NCI-H526 (cell line): ENCODE measurements at regions not wholly inside any gene's neighbourhood (a gene's known extent, or its start where the extent isn't known, plus 50 kb on each side); places are given as distances from the start of the nearest gene placed in this dataset.
"Not testable (repeated sequence)": the region's sequence is repeated elsewhere in the genome, so short reads cannot be mapped to it uniquely, and the experiment has no call there.

Source experiments
- DNase-seq, 2 experiments: peaks; one replicate each; lab custom pipeline; 2025; lab: John Stamatoyannopoulos, UW

DNA sequence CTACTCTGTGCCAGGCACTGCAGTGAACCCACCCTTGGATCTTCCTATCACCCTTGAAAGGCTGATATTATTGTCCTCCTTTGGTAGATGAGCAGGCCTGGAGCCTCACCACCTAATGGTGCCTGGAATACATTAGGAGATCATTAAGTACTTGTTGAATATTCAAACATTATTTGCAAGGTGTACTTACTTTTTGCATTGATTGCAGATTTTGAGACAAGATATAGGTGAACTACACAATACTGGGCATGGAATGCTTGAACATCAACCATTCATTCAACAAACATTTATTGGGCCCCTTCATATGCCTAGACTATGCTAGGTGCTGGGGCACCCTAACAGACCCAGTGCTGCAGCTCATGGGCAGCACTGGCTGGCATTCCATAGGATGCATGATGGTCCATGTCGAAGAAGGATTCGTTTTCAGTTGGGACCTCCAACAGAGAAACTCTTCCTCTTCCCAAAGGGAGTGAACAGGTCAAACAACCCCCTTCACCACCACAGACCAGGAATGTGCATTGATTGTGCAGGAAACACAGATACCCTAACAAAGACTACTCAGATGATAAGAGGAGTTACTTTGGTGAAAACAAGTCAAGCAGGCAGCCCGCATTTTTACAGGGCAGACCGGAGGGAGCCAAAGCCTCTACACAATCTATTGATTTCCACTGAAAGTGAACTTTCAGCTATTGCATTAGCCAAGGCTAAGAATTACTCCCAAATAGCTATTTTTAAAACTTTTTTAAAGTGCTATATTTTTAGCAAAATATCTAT is 149.6 kb upstream of the SH3BP4 start:
- DNase-seq: no peak

DNA sequence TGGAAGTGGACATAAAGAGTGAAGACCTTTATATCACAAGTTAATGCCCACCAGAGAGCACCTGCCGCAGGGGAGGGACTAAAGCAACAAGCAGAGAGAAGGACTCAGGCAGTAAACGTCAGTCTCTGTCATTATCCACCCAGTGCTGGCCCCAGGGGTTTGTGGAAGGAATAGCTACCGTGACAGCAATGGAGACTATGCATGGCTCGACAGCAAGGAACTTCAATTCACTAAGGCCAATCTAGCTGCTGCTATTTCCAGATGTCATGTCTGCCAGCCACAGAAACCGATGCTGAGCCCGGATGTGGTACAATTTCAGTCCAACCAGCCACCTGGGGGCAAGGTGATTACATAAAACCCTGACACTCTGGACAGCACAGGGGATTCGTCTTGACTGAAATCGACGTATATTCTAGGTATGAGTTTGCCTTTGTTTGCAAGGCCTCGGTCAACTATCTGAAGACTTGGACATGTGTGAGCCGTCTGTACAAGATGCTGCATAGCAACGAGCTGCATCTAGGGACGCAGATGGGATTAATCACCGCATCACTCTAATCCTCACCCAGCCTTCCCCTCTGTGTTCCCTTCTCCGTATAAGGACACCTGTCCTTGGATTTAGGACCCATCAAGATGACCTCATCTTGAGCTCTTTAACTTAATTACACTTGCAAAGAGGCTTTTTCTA is 154.1 kb upstream of the SH3BP4 start:
- DNase-seq: no peak

DNA sequence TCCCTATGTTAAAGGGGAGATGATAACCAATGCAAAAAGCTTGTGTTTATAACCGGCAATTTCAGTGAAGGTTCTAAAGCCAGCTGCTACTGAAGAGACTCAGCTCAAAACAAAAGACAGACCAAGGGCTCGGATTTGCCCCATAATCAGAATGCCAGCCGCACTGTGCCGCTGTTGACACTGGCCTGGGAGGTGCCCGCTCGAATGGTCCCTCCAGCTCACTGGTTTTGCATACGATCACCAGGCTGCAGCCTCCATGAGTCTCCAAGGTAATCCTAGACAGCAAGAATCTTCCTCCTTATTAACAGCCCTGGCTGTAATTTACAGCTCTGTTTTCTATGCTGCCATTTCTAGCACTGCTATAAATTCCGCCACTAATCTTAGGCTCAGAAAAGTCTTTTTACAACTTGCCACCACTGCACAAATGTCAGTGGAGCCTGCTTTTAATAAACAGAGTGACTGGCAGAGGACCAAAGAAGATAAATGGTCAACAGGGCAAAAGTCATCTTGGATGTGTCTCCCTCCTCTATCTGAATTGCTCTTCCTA is 155.7 kb upstream of the SH3BP4 start:
- peak; percentile 82 to 92 for DNase-seq

DNA sequence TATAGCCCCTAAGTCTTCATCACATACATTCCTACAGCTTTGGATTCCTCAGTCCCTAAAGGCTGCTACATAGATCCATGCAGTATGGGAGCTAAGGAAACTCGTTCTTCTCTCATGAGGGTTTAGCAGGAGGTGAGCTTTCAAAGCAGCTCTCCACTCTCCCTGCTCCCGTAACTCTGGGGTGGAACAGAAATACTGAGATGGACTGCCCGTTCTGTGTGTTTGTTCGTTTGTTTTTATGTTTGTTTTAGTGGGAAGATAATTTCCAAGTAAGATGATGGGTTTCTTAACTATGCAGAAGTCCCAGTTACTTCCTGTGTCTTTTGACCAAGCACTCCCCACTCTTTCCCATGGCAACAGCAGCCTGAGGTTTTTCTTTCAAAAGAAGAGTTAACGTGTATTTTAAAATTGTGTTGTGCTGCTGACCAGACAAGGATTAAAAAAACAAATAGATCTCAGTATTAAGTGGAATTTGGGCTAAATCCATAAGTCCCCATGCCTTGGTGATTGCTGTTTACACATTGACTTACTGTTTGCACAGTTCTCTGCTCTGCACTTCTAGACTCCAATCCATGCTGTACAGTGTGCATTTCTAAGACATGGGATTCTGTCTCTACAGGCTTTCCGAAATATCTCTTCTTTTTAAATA is 156.4 kb upstream of the SH3BP4 start:
- peak in 1 of 2 experiments; percentile 16 for DNase-seq

DNA sequence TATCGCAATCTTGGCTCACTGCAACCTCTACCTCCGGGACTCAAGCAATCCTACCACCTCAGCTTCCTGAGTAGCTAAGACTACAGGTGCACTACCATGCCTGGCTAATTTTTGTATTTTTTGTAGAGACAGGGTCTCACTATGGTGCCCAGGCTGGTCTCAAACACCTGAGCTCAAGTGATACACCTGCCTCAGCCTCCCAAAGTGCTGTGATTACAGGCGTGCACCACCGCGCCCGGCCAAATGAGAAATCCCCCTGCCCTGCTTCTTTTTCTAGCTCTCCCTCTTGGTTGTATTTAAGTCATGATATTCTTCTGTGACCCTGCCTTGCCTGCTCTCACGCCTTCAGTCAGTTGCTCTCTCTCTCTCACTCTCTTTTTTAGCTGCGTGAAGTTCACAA is 157.0 kb upstream of the SH3BP4 start:
- no peak for DNase-seq

DNA sequence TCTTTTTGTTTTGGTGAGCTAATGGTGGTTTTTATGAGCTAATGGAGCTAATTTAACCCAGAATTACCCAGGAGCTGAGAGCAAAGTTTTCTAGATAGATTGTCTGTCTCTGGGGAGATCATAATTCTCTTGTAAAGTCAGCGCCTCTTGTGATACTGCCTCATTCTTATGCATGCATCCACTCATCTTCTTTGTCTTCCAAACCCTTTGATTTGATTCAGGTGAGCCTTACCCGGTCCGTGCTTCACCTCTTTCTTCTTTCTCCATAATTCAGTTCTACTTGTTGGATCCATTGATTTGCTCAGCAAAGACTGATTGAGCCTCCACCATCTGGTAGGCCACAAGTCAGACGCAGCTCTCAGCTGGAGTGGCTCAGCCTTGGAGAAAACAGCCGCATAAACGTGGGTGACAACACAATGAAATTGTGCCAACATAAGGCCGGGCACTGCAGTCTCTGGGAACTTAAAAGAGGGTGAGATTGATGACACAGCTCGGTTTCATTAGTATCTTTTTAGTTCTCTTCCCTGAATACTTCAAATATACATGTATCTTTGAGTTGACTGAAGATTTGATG is 158.5 kb upstream of the SH3BP4 start:
- no peak for DNase-seq

DNA sequence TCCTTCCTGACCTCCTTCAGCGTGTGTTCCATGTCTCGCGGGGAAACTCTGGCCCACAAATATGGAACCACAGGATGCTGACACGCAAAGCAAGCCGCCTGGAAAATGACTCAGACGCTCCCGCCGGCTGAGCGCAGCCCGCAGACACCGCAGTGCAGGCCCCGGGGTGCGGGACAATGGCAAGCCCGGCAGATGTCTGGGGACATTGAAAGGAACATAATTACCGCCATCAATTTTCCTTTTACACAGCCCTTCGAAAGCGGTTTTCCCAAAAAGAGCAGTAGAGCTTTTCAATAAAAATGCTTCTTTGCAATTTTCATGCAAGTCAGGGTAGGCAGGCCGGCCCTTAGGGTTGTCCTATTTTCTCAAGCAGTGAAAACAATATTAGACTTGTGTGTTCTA is 159.2 kb upstream of the SH3BP4 start:
- DNase-seq: no peak

DNA sequence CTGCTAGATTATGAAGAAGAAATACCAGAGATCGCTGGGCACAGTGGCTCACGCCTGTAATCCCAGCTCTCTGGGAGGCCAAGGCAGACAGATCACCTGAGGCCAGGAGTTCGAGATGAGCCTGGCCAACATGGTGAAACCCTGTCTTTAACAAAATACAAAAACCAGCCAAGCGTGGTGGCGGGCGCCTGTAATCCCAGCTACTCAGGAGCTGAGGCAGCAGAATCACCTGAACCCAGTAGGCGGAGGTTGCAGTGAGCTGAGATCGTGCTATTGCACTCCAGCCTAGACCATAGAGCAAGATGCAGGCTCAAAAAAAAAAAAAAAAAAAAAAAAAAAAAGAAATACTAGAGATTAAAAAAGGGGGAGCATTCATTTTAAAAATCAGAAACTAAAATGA is 159.7 kb upstream of the SH3BP4 start:
- DNase-seq: not testable (repeated sequence)

DNA sequence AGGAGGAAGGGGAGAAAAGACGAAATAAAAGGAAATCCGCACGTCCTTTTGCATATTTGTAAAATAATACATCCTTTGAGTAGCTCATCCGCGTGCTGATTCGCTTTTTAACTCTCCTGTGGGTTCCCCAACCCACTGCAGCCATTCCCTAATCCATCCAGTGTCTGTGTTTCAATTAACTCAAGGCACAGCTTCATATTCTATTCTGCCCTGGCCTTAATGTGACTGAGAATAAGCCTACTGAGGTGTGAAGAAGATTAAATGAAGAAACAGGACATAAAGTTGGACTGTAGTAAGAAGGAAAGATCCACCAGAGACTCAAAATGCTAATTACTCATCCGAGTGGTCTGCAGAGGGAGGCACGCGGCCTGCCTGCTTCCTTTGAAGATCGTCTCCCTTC is 161.4 kb upstream of the SH3BP4 start:
- DNase-seq: no peak

DNA sequence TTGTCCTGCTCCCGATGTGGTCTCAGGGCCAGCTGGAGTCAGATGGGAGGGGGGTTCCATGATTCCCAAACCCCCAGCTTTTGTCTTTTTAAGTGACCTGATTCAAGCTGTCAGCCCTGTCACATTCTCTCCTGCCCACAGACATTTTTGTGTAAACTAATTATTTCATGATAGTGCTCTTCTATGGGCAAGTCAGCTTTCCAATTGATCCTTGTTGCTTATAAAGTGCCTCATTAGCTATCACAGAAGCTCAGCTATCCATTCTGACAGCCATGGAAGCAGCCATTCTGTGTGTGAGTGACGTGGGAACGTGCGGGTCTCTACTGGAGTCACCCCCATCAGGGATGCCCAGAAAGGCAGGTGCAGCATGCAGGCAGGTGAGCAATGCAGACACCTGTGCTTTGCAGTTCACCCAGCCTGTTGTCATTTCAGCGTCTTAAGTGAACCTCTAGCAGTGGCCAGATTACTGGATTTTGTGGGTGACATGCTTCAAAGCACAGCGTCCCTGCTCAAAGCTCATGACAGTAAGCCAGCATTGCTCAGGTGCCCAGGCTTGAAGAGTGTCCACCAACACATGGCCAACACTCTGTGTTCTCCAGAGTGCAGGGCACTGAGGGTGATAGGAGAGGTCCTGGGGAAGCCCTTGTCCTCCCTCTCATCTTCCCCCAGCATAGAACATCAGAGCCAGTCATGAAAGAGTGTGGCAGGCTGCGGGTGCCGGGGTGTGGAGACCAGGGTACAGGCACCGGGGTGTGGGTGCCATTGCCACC is 162.1 kb upstream of the SH3BP4 start:
- DNase-seq: no peak

DNA sequence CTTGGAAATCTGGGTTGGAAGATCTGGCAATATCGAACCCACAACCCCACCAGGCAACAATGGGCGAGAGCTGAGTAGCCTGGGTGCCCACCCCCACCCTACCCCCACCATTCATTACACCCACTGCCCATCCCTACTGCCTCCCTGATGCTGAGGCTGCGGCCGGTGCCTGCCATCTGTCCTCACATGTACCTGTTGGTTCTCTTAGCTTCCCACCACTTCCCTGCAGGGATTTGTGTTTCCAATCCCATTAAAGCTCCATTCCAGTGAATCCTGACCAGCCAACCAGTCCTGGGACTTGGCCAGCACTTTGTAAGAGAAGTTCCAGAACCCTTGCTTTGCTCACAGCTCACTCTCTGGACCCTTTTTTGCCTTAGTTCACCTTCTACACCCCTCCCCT is 163.0 kb upstream of the SH3BP4 start:
- DNase-seq: no peak

DNA sequence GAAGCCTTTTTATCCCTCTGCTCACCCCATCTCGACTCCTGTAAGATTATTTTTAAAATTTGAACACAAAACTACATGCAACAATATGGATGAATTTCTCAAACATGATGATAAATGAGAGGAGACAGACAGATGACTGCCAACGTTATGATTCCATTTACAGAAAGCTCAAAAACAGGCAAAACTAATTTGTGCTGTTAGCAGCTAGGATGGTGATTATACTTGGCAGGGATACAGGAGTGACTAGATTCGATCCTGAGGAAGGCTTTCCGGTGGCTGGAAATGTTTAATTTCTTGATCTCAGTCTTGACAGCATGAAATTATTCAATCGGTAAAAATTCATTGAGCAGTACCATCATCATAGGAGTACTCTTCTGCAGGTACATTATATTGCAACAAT is 163.4 kb upstream of the SH3BP4 start:
- no peak for DNase-seq

DNA sequence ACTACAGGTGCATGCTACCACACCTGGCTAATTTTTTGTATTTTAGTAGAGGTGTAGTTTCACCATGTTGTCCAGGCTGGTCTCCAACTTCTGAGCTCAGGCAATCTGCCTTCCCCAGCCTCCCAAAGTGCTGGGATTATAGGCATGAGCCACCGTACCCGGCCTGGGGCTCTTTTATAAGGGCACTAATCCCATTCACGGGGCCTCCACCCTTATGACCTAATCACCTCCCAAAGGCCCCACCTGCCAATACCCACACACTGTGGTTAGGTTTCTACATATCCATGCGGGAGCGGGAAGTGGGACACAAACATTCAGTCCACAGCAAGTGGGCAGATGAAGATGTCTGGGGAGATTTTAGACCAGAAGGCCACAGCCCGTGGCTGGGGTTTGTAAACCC is 164.7 kb upstream of the SH3BP4 start:
- DNase-seq: no peak

DNA sequence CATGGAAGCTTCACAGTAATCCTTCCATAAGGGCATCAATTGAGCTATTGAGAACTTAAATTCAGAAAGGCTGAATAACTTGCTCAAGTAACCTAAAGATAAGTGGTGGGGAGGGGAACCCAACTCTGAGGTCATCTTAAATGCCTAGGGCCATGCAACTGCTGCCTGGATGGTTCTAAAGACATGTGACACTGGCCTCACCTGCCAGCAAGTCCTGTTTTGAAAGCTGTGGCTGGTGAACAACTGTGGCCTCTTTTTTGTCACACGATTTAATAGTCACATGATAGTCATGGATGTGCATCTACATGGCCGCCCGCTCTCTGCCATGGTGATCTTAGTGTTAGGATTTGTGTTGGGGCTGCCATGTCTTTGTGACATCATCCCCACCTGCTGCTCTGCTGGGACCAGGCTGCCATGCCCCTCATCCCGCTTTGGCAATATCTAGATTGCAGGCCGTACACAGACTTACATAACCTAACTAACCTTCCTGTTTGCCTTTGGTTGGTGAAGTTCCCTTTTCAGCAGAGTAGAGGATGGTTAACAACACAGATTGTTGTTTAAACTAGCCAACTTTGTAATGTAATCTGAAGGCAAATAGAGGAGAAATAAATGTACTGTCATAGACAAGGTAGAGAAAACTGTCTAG is 177.9 kb upstream of the SH3BP4 start:
- DNase-seq: no peak

DNA sequence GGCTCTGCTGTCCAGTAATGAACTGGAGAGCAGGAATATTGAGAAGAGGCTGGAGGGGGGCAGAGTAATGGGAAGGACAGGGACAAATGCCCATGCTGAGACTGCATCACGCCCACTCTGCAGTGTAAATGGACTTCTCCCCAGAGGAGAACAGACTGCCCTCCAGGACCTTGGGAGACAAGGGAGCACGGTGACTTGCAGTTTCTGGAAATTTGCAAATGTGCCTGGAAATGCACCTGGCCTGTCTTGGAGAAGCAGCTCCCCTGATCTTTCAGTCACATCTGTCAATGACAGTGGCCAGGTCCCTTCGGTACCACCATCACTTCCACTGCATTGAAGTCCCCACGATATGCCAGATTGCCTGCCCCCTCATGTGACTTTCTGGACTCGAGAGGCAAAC is 178.7 kb upstream of the SH3BP4 start:
- DNase-seq: no peak

DNA sequence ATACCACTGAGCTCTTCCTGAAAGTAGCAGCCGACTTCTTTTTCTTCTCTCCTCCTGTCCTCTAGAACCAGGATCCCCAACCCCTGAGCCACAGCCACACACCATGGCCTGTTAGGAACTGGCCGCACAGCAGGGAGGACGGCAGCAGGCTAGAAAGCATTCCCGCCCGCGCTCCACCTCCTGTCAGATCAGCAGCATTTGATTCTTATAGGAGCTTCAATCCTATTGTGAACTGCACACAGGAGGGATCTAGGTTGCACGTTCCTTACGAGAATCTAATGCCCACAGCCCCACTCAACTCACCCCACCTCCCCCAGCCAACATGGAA is 179.1 kb upstream of the SH3BP4 start:
- DNase-seq: no peak

DNA sequence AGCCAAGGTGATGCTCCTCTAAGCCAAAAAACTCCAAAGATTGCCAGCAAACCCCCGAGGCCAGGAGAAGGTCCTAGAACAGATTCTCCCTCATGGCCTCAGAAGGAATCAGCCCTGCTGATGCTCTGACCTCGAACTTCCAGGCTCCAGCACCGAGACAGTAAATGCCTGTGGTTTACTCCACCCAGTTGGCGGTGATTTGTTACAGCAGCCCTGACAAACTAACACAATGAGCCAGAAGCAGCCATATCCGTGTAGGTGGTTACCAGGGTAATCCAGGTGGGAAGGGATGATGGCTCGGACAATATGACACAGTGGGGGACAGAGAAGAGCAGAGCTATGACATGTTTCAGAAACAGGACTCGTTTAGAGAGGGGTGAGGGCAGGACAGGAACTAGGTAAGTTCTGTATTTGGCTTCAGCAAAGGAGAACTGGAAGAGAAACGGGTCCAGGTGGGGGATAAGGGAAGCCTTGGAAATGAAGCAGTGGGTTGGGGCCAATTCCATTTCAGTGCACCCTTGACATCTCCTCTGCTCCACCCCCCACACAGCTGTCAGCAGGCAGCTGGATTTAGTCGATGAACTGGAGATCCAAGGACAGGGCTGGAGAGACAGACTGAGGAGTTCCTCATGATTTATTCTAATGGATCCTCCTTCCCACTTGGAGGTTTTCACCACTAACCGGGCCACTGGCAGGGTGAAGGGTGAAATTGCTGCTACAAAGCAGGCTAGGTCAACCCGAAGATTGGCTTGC is 179.7 kb upstream of the SH3BP4 start:
- DNase-seq: no peak

DNA sequence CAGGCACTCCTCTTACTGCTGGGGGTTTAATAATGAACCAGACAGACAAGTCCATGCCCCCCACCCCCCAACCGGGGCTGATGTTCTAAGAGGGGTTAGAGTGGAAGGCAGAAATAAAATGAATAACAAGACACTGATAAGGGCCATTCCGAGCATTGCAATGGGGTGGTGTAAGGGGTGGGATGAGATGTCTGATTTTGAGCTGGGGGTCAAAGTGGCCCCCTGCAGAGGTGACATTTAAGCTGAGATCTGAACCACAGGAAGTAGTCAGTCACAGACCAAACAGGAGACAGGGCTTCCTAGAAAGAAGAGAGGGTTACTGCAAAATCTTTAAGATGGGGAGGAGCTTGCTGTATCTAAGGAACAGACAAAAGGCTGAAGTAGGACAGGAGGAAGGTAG is 180.6 kb upstream of the SH3BP4 start:
- DNase-seq: no peak

DNA sequence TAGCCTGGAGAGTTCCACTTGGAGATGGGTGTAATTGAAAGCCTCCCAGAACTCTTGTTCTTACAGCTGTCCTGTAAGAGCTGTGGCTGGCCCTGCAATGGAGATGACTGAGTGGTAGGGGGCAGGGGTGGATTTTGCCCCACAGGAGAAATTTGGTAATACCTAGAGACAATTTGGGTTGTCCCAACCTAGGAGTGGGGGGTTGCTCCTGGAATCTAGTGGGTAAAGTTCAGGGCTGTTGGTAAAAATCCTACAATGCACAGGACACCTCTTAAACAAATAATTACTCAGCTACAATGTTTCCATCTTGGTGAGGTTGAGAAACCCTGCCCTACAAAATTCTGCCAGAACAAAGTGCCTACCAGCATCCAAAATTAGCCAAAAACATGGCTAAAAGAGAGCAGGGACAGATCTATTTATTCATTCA is 181.1 kb upstream of the SH3BP4 start:
- no peak for DNase-seq

DNA sequence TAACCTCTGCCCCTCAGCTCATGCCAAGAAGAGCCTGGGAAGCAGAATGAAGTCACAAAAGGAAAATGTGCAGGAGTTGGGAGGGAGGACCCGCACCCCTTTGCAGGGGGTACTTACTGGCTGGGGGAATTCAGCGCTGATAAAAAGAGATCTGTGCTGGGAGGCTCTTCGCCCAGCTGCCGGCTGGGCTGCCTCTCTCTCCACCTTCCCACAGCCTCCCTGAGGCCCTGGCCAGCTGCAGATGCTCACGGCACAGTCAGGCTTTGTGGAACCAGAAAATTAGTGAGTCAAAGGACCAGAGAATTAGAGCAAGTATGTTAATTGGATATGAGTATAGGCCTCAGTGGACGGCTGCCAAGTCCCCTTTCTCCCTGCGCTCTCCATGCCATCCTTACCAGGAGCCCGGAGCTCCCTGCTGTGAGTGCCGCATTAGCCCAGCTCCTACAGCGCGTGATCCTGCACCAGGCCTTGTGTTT is 181.7 kb upstream of the SH3BP4 start:
- DNase-seq: no peak
